CD4-positive, alpha-beta T cell (primary cell): ENCODE measurements at regions not wholly inside any gene's neighbourhood (a gene's known extent, or its start where the extent isn't known, plus 50 kb on each side); places are given as distances from the start of the nearest gene placed in this dataset.

Experiments used
- ATAC-seq: fragments of 200-7000 bp; cut with Tn5 transposase; one replicate; pipeline ENCODE4 v1.10.0; 2022; ENCODE audit warnings: mild to moderate bottlenecking; ENCODE audit not compliant: poor library complexity
- CTCF ChIA-PET: fragments of 350-600 bp; sonication (Branson Sonifier 250); formaldehyde crosslinking; loops from one replicate; lab custom pipeline; 2021; ENCODE audit warnings: antibody characterized with exemption, inconsistent platforms; lab: Charles Lee
- POLR2A ChIA-PET: fragments of 350-600 bp; sonication (Branson Sonifier 250); formaldehyde crosslinking; loops from one replicate; lab custom pipeline; 2021; ENCODE audit warnings: antibody characterized with exemption, inconsistent platforms; lab: Charles Lee
- DNase-seq, 14 experiments: peaks; one replicate each; pipeline ENCODE4 v3.0.0-alpha.2; 2013 to 2020; ENCODE audit warnings: mixed read lengths in 2 of 14
- H3K27ac ChIP-seq, 2 donors: one replicate each; pipeline versions ENCODE4 v1.5.1 to v1.7.0; 2013; ENCODE audit warnings: low read length in 2 of 2, low read depth in 1 of 2, mild to moderate bottlenecking in 1 of 2
- H3K27me3 ChIP-seq, 2 experiments: 1 replicate in 1 of 2; 2 replicates in 1 of 2; pipeline versions ENCODE4 v1.6.1 to v1.7.0; 2013; ENCODE audit warnings: low read length in 2 of 2, control low read depth in 1 of 2, mild to moderate bottlenecking in 1 of 2, moderate library complexity in 1 of 2; ENCODE audit not compliant: insufficient read depth in 2 of 2, control insufficient read depth in 1 of 2
- H3K36me3 ChIP-seq: one replicate; pipeline ENCODE4 v1.6.1; 2013; ENCODE audit warnings: low read length, control low read depth; ENCODE audit not compliant: insufficient read depth
- H3K4me1 ChIP-seq: one replicate; pipeline ENCODE4 v1.6.1; 2013; ENCODE audit warnings: low read length, control low read depth; ENCODE audit not compliant: insufficient read depth
- H3K4me3 ChIP-seq: one replicate; pipeline ENCODE4 v1.5.1; 2013; ENCODE audit warnings: mild to moderate bottlenecking, low read length, moderate library complexity
- H3K9me3 ChIP-seq, 2 experiments: 1 replicate in 1 of 2; 2 replicates in 1 of 2; pipeline versions ENCODE4 v1.6.1 to v1.7.0; 2013; ENCODE audit warnings: low read length in 2 of 2, mild to moderate bottlenecking in 2 of 2, control low read depth in 1 of 2, moderate library complexity in 1 of 2; ENCODE audit not compliant: control insufficient read depth in 1 of 2, insufficient read depth in 1 of 2
- H3K27ac Mint-ChIP-seq: one replicate; pipeline ENCODE4 v1.8.0; 2020; ENCODE audit warnings: mixed read lengths
- H3K27me3 Mint-ChIP-seq: one replicate; pipeline ENCODE4 v1.8.0; 2021; ENCODE audit warnings: mixed read lengths
- H3K36me3 Mint-ChIP-seq: one replicate; pipeline ENCODE4 v1.8.0; 2021; ENCODE audit warnings: low read depth, mixed read lengths
- H3K4me1 Mint-ChIP-seq: one replicate; pipeline ENCODE4 v1.8.0; 2021; ENCODE audit warnings: low read depth, mixed read lengths
- H3K4me3 Mint-ChIP-seq: one replicate; pipeline ENCODE4 v1.8.0; 2020; ENCODE audit warnings: mild to moderate bottlenecking, mixed read lengths
- H3K9me3 Mint-ChIP-seq: one replicate; pipeline ENCODE4 v1.8.0; 2020; ENCODE audit warnings: mixed read lengths
- intact Hi-C, 2 experiments: fragments of 100-400 bp; cut with DNase I in 1 of 2; cut with micrococcal nuclease in 1 of 2; formaldehyde crosslinking; loops; one replicate each; pipeline versions ENCODE4 v1.15.1 to v1.9.0; 2023 to 2025; cut with DNase I, micrococcal nuclease
- TF ChIP-seq, protein P1 (sequence below): fragments of 200-600 bp; IDR thresholded peaks from one replicate; pipeline ENCODE4 v1.8.0; 2022; ENCODE audit warnings: antibody characterized with exemption, mild to moderate bottlenecking

DNA sequence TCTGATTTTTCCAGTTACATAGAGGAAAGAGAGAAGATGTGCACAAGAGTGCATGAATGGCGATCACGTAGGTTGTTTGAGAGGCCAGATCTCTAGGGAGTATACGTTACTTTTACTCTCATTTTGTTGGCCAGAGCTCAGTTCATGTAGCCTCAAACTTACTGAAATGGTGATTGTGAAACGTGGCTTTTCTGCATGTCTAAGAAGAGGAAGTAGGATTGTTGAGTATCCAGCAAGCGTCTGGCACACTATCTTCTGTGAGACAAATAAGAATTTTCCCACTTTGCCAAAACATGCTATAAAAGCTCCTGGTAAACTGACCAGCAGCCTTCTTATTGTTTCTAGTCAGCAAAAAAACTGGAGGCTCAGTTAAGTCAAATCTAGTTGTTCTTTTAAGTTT, 264.5 kb upstream of the EMCN start:
- H3K27ac Mint-ChIP-seq, result no peak overlapping the region
- Histone ChIP-seq H3K4me3 (no peak overlapping the region), H3K4me1 (no peaks in the 10 kb centered on the region), H3K9me3 (no peaks in the 10 kb centered on the region), H3K27ac (no peak overlapping the region), H3K36me3 (no peaks in the 10 kb centered on the region), H3K27me3 (no peaks in the 10 kb centered on the region)
- CTCF ChIA-PET, result no interaction called here
- no peaks in the 10 kb centered on the region for H3K27me3 Mint-ChIP-seq
- no peak for DNase-seq
- POLR2A ChIA-PET, result no interaction called here
- ATAC-seq, result no peak
- TF ChIP-seq, protein P1, sequence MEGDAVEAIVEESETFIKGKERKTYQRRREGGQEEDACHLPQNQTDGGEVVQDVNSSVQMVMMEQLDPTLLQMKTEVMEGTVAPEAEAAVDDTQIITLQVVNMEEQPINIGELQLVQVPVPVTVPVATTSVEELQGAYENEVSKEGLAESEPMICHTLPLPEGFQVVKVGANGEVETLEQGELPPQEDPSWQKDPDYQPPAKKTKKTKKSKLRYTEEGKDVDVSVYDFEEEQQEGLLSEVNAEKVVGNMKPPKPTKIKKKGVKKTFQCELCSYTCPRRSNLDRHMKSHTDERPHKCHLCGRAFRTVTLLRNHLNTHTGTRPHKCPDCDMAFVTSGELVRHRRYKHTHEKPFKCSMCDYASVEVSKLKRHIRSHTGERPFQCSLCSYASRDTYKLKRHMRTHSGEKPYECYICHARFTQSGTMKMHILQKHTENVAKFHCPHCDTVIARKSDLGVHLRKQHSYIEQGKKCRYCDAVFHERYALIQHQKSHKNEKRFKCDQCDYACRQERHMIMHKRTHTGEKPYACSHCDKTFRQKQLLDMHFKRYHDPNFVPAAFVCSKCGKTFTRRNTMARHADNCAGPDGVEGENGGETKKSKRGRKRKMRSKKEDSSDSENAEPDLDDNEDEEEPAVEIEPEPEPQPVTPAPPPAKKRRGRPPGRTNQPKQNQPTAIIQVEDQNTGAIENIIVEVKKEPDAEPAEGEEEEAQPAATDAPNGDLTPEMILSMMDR, result no peak
- H3K4me3 Mint-ChIP-seq, result no peak overlapping the region
- no peaks in the 10 kb centered on the region for H3K9me3 Mint-ChIP-seq
- H3K36me3 Mint-ChIP-seq, result no peaks in the 10 kb centered on the region
- no peaks in the 10 kb centered on the region for H3K4me1 Mint-ChIP-seq
- intact Hi-C loops, result no loop called here

DNA sequence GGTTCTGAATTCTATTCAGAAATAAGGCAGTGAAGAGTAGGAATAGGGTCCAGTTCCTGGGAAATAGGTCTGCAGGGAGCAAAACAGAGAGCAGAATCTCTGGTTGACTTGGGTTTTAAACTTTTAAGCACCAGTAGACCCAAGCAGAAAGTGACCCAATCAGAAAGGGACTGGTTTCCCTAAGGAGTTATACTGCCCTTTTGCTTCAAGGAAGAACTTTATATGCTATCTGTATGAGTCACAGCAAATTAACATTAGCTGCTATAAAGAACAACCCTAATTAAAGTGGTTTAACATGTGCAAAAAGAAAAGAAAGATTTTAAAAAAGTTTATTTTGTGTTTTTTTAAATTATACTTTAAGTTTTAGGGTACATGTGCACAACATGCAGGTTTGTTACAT, 263.6 kb upstream of the EMCN start:
- Histone ChIP-seq H3K9me3 (no peaks in the 10 kb centered on the region), H3K4me3 (no peak overlapping the region), H3K4me1 (no peaks in the 10 kb centered on the region), H3K36me3 (no peaks in the 10 kb centered on the region), H3K27ac (no peak overlapping the region), H3K27me3 (no peaks in the 10 kb centered on the region)
- POLR2A ChIA-PET, result no interaction called here
- Mint-ChIP-seq H3K27ac (no peak overlapping the region), H3K36me3 (no peaks in the 10 kb centered on the region), H3K4me1 (no peaks in the 10 kb centered on the region), H3K4me3 (no peak overlapping the region), H3K9me3 (no peaks in the 10 kb centered on the region), H3K27me3 (no peaks in the 10 kb centered on the region)
- DNase-seq, result no peak
- ATAC-seq, result no peak
- intact Hi-C loops, result no loop called here
- TF ChIP-seq, protein P1, result no peak
- CTCF ChIA-PET, result no interaction called here

DNA sequence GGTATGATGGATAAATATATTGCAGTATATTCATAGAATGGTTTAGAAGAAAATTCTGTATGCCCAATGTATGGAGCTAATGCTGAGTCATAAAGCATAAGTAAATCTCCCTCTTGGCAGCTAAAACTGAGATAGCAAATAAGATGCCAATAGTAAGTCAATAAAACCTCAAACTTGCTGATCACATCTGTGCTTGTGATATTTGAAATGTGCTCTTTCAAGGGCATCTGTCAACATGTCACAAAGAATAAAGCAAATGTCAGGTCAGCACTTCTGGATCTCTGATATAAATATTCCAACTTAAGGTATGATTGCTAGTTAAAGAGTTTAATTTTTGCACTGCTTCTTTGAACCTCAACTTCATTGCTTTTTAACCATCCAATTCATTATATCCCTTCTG, 262.3 kb upstream of the EMCN start:
- no peaks in the 10 kb centered on the region for H3K9me3 Mint-ChIP-seq
- intact Hi-C loops, result no loop called here
- no peak overlapping the region for H3K27ac ChIP-seq
- H3K36me3 Mint-ChIP-seq, result no peaks in the 10 kb centered on the region
- H3K9me3 ChIP-seq, result no peaks in the 10 kb centered on the region
- H3K27me3 ChIP-seq, result no peaks in the 10 kb centered on the region
- no peaks in the 10 kb centered on the region for H3K36me3 ChIP-seq
- no peak overlapping the region for H3K4me3 ChIP-seq
- H3K4me3 Mint-ChIP-seq, result no peak overlapping the region
- ATAC-seq (no peak), DNase-seq (no peak)
- no peaks in the 10 kb centered on the region for H3K4me1 ChIP-seq
- CTCF ChIA-PET, result no interaction called here
- H3K4me1 Mint-ChIP-seq, result no peaks in the 10 kb centered on the region
- TF ChIP-seq, protein P1, result no peak
- H3K27me3 Mint-ChIP-seq, result no peaks in the 10 kb centered on the region
- no peak overlapping the region for H3K27ac Mint-ChIP-seq
- POLR2A ChIA-PET, result no interaction called here
